IPS-NIHi11 (cell line): ENCODE measurements at regions not wholly inside any gene's neighbourhood (a gene's known extent, or its start where the extent isn't known, plus 50 kb on each side); places are given as distances from the start of the nearest gene placed in this dataset.

ENCODE experiments used
- DNase-seq: peaks from one replicate; pipeline ENCODE4 v3.0.0; 2012; ENCODE audit warnings: mixed read lengths, low spot score

- no peak for DNase-seq
Measured at GRCh38 chr14:97443412-97443811, 646.2 kb downstream of the VRK1 start.

GRCh38 chr14:97444248-97444647, 647.1 kb downstream of the VRK1 start:
- no peak for DNase-seq

GRCh38 chr14:97445367-97445766, 648.2 kb downstream of the VRK1 start:
- DNase-seq: no peak

- DNase-seq: peak; percentile 28
Measured at GRCh38 chr14:97446087-97446486, 648.9 kb downstream of the VRK1 start.

- DNase-seq: no peak
Measured at GRCh38 chr14:97452314-97452713, 655.1 kb downstream of the VRK1 start.

- no peak for DNase-seq
Measured at GRCh38 chr14:97453991-97454390, 656.8 kb downstream of the VRK1 start.

GRCh38 chr14:97456462-97456861, 659.3 kb downstream of the VRK1 start:
- no peak for DNase-seq

GRCh38 chr14:97456958-97457357, 659.8 kb downstream of the VRK1 start:
- DNase-seq: no peak

- no peak for DNase-seq
Measured at GRCh38 chr14:97457575-97458085, 660.4 kb downstream of the VRK1 start.

- DNase-seq: peak; percentile 17
Measured at GRCh38 chr14:97458255-97458654, 661.1 kb downstream of the VRK1 start.

GRCh38 chr14:97458661-97459579, 661.7 kb downstream of the VRK1 start:
- peak; percentile 75 for DNase-seq

GRCh38 chr14:97462081-97462480, 664.9 kb downstream of the VRK1 start:
- DNase-seq: no peak

GRCh38 chr14:97468220-97468619, 671.0 kb downstream of the VRK1 start:
- no peak for DNase-seq

- no peak for DNase-seq
Measured at GRCh38 chr14:97477353-97477752, 680.2 kb downstream of the VRK1 start.

- DNase-seq: no peak
Measured at GRCh38 chr14:97485201-97485600, 688.0 kb downstream of the VRK1 start.

GRCh38 chr14:97486601-97487120, 689.5 kb downstream of the VRK1 start:
- DNase-seq: no peak

- DNase-seq: no peak
Measured at GRCh38 chr14:97489750-97490149, 692.6 kb downstream of the VRK1 start.

GRCh38 chr14:97490521-97491070, 693.4 kb downstream of the VRK1 start:
- no peak for DNase-seq

- no peak for DNase-seq
Measured at GRCh38 chr14:97491697-97492096, 694.5 kb downstream of the VRK1 start.

GRCh38 chr14:97499790-97500481, 702.8 kb downstream of the VRK1 start:
- no peak for DNase-seq

GRCh38 chr14:97506626-97507025, 709.4 kb downstream of the VRK1 start:
- no peak for DNase-seq

- DNase-seq: no peak
Measured at GRCh38 chr14:97513891-97514290, 716.7 kb downstream of the VRK1 start.
